ENCODE measurements at regions not wholly inside any gene's neighbourhood (a gene's known extent, or its start where the extent isn't known, plus 50 kb on each side); places are given as distances from the start of the nearest gene placed in this dataset.

GRCh38 chr17:73749337-73749823, 105.1 kb upstream of the SDK2 start:
- H3K27ac ChIP-seq = no peak overlapping the region
- DNase-seq (ENCODE audit: low read depth, low spot score) = peak; percentile 55

- no peak for DNase-seq (ENCODE audit: low read depth, low spot score)
- H3K27ac ChIP-seq = no peak overlapping the region
Measured at GRCh38 chr17:73749928-73750605, 105.8 kb upstream of the SDK2 start.

GRCh38 chr17:73750975-73751374, 106.7 kb upstream of the SDK2 start:
- H3K27ac ChIP-seq = no peak overlapping the region
- no peak for DNase-seq (ENCODE audit: low read depth, low spot score)

GRCh38 chr17:73753751-73754496, 109.7 kb upstream of the SDK2 start:
- DNase-seq (ENCODE audit: low read depth, low spot score) = no peak
- H3K27ac ChIP-seq = no peak overlapping the region

GRCh38 chr17:73754886-73755400, 110.7 kb upstream of the SDK2 start:
- no peak overlapping the region for H3K27ac ChIP-seq
- no peak for DNase-seq (ENCODE audit: low read depth, low spot score)

- no peak overlapping the region for H3K27ac ChIP-seq
- no peak for DNase-seq (ENCODE audit: low read depth, low spot score)
Measured at GRCh38 chr17:73757420-73757819, 113.2 kb upstream of the SDK2 start.

- no peak for DNase-seq (ENCODE audit: low read depth, low spot score)
- H3K27ac ChIP-seq = no peak overlapping the region
Measured at GRCh38 chr17:73758245-73758644, 114.0 kb upstream of the SDK2 start.

GRCh38 chr17:73759324-73759723, 115.1 kb upstream of the SDK2 start:
- no peak overlapping the region for H3K27ac ChIP-seq
- DNase-seq (ENCODE audit: low read depth, low spot score) = no peak

GRCh38 chr17:73759734-73760438, 115.6 kb upstream of the SDK2 start:
- no peak overlapping the region for H3K27ac ChIP-seq

GRCh38 chr17:73760439-73760758, 116.2 kb upstream of the SDK2 start:
- no peak for DNase-seq (ENCODE audit: low read depth, low spot score)
- no peak overlapping the region for H3K27ac ChIP-seq

More at GRCh38 chr17:73759734-73760438, 115.6 kb upstream of the SDK2 start:
- no peak for DNase-seq (ENCODE audit: low read depth, low spot score)

GRCh38 chr17:73765824-73766563, 121.7 kb upstream of the SDK2 start:
- no peak overlapping the region for H3K27ac ChIP-seq
- no peak for DNase-seq (ENCODE audit: low read depth, low spot score)

GRCh38 chr17:73767696-73768095, 123.5 kb upstream of the SDK2 start:
- DNase-seq (ENCODE audit: low read depth, low spot score) = no peak
- no peak overlapping the region for H3K27ac ChIP-seq

- no peak for DNase-seq (ENCODE audit: low read depth, low spot score)
- no peak overlapping the region for H3K27ac ChIP-seq
Measured at GRCh38 chr17:73768691-73769090, 124.4 kb upstream of the SDK2 start.

GRCh38 chr17:73769479-73769878, 125.2 kb upstream of the SDK2 start:
- DNase-seq (ENCODE audit: low read depth, low spot score) = no peak
- no peak overlapping the region for H3K27ac ChIP-seq

- H3K27ac ChIP-seq = no peak overlapping the region
- DNase-seq (ENCODE audit: low read depth, low spot score) = peak; percentile 40
Measured at GRCh38 chr17:73770115-73770848, 126.0 kb upstream of the SDK2 start.

GRCh38 chr17:73770849-73771229, 126.6 kb upstream of the SDK2 start:
- H3K27ac ChIP-seq = no peak overlapping the region
- no peak for DNase-seq (ENCODE audit: low read depth, low spot score)

- no peak for DNase-seq (ENCODE audit: low read depth, low spot score)
- H3K27ac ChIP-seq = no peak overlapping the region
Measured at GRCh38 chr17:73772107-73772705, 128.0 kb upstream of the SDK2 start.

- no peak for DNase-seq (ENCODE audit: low read depth, low spot score)
- no peak overlapping the region for H3K27ac ChIP-seq
Measured at GRCh38 chr17:73773702-73774101, 129.5 kb upstream of the SDK2 start.

GRCh38 chr17:73774852-73775251, 130.6 kb upstream of the SDK2 start:
- no peak for DNase-seq (ENCODE audit: low read depth, low spot score)
- H3K27ac ChIP-seq = no peak overlapping the region

Measured in epithelial cell of prostate (primary cell).